ENCODE measurements at regions not wholly inside any gene's neighbourhood (a gene's known extent, or its start where the extent isn't known, plus 50 kb on each side); places are given as distances from the start of the nearest gene placed in this dataset.

- no peak for TF ChIP-seq POLR2A (IDR thresholded peaks at IDR 0.05)
- TF ChIP-seq CTCF (IDR thresholded peaks at IDR 0.05), result no peak
Observed at GRCh38 chr3:104458657-104459056, 908.1 kb upstream of the ALCAM start.
